Sciatic nerve (tissue), 2 donors: ENCODE measurements at regions not wholly inside any gene's neighbourhood (a gene's known extent, or its start where the extent isn't known, plus 50 kb on each side); places are given as distances from the start of the nearest gene placed in this dataset.

ENCODE experiments used
- ATAC-seq: fragments of 200-7000 bp; cut with Tn5 transposase; one replicate; pipeline ENCODE4 v1.9.1; 2020; ENCODE audit warnings: mild to moderate bottlenecking, moderate library complexity
- DNase-seq: peaks from one replicate; pipeline ENCODE4 v3.0.0-alpha.2; 2020; ENCODE audit warnings: low spot score
- intact Hi-C: fragments of 100-400 bp; cut with DNase I; formaldehyde crosslinking; loops from one replicate; pipeline ENCODE4 v1.14.2; 2022
- donor health status: DM: no; HTN: no; CAD: no.
- donor health status: DM: no; HTN: no; CAD: no.

DNA sequence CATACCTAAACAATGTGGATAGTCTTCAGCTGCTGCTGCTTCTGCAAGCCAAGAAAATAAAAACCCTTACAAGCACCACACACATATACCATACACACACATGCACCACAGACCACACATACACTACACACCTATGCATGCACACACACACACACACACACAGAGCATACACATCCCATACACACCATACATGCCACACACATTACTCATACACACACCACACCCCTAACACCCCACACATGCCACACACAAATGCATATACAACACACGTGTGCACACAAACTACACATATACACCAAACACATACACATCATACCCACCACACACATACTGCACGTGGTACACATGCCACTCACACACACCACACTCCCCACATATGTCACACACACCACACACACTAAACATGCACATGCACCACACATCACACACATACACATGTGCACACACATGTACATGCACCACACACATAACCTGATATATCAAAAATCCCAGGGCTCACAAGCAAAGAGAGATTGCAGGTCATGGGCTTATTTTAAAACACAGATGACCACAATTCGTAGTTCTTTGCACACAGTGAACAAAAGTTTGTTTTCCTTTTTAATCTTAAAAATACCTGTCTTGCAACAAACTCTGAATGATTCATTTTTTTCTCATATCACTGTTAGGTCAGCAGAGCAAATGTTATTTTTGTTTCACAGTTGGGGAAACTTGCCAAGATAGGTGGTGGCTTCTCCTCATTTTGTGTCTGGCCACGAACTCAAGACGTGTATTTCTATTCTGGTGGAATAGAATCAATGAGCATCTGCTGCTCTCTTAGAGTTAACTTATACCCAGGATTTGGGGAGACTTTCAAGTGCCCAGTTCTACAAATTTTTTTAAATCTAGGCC is 456.6 kb downstream of the FGF9 start:
- no peak for DNase-seq
- intact Hi-C loops: no loop called here
- no peak for ATAC-seq

DNA sequence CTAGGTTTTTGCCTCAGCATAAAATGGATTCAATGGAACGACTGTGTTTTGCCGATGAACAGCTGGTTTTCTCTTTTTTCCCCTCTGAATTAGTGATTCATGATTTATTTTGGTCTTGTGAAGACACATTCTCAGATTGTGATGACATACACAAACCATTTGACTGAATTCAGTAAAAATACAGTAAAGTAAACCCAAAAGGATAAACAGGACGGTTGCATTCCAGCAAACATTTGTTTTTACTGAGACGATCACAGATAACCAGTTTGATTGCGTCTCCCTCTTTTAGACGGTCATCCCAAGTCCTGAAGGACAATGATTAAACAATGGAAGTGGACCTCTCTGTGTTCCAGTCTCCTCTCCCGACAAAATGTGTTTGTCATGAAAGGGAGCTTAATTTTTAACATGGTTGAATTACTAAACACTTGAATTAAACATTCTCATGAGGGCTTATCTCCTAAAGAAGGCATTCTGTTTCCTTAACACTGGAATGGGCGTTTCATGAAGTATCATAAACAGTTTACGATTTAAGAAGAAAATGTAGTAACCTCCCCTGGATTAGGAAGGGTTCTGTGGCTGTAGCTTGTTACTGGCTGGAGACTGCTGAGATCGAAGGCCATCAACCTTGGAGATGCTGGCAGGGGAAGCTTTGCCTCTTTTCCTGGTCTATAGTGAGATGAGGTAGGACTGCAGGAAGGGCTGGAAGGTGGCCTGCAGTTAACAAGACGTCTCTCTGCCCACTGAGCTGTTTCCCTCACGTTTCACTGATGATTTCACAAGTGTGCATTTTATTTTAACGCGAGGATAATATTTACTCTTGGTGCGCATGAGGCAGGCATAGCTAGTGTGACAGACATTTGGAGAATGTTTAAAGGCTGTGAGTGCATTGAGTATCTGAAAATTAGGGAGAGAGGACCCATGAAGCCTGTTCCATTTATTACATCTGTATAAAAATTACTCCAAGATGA is 457.9 kb downstream of the FGF9 start:
- intact Hi-C loops: no loop called here
- DNase-seq: no peak
- ATAC-seq: no peak

DNA sequence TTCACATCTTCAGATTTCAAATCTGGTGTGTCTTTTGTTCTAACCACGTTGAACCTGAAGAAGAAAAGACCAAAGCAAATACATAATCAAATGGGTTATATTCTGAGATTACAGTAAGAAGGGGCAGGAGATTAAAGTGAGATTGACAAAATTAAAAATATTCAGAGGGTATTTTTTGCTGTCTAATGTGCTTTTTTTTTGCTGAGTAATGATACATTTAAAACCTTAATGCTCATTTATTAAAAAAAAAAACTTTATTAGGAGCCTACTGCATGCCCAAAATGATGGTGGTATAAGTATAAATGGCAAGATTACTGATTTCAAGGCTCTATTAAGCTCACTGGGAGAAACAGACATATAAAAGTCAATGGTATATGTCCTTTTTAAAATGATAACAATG is 459.4 kb downstream of the FGF9 start:
- ATAC-seq (no peak), DNase-seq (no peak)
- intact Hi-C loops: no loop called here

DNA sequence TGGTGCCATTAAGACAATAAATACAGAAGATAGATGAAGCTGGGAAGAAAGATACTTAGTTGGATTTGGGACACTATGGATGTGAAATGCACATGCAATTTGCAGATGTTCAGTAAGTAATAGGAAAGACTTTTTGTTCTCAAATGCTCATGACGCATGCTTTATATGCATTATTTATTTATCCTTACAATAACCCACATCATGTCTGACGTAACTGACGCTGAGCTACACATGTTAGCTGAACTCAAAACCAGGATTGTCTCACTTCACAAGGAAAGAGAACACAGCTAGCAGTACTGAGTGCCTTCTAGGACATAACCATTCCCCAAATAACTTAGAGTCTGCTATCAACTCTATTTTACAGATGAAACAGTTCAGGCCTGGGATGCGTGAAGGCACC is 463.4 kb downstream of the FGF9 start:
- DNase-seq (no peak), ATAC-seq (no peak)
- intact Hi-C loops: no loop called here

DNA sequence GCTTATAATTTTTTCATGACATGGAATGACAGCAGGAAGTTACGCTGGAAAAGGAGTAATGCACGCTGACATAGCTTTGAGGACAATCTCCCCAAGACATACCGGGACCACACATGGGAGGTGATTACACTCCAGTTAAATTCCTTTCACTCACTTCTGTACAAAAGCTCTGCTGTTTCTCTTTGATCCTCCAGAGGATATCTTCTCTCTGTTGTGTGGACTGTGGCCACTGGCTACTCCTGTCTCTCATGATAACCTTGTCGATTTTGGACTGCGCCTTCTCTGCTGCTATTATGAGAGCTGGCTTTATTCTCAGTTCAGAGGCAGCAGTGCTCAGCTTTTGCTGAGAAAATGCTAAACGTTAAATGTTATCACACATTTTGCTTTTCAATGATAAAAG is 464.6 kb downstream of the FGF9 start:
- ATAC-seq: no peak
- DNase-seq: no peak
- intact Hi-C loops: no loop called here

DNA sequence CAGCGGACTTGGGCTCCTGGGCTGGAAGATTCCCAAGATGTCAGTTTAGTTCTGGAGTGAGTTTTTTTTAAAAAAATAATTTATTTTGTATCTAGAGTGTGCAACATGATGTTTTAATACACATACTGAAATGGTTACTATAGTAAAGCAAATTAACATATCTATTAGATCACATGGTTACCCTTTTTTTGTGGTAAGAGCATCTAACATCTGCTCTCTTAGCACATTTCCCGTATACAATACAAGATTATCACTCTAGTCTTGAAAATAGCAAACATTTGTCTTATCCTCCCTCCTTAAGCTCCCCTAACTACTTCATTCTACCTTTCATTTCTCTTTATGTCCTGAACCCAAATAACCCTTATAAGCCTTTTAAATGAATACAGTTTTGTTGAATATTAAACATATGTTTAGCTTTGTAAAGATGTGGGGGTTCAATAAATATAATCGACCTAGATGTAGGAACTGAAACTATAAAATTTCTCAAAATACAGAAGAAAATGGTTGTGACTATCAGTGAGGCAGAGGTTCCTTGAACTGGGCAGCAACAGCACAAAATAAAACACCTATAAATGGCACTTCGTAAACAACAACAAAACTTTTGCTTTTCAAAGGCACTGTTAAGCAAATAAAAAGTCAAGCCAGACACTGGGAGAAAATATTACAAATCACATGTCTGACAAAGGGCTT is 466.6 kb downstream of the FGF9 start:
- ATAC-seq (no peak), DNase-seq (no peak)
- intact Hi-C loops: no loop called here

DNA sequence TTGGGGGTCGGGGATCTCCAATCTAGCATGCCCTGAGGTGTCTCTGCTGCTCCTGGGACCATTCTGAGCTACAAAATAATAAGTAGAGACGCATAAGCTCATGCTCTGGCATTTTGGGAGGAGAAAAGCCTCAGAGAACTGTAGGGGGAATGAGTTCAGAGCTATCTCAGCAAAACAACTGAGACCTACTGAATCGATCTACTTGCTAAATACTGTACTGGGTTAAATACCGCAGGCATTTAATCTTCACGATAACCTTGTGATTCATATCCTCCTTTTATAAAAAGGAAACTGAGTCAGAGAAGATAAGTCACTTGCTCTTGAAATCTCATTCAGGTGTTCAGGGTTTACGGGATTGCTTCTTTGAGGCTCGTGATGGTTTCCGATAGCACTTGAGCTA is 468.1 kb downstream of the FGF9 start:
- ATAC-seq (no peak), DNase-seq (no peak)
- intact Hi-C loops: no loop called here

DNA sequence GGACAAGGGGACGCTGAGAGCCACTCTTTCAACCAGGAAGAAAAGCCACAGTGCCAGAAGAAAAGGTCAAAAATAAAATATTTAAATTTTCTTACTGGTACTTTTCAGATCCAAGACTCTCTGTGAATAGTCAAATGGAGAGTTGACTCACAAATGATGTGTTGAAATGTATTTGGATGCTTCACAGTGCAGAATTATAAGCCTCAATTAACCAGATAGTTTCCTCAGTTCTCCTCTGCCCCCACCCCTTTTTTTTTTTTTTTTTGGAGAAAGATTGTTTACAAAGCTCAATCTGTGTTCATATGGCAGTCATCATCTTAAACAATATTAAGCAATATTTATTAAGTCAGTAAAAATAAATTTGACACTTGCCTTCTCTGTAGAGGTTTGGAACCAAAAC is 470.8 kb downstream of the FGF9 start:
- peak; percentile 50 for ATAC-seq
- intact Hi-C loops: no loop called here
- DNase-seq: no peak

DNA sequence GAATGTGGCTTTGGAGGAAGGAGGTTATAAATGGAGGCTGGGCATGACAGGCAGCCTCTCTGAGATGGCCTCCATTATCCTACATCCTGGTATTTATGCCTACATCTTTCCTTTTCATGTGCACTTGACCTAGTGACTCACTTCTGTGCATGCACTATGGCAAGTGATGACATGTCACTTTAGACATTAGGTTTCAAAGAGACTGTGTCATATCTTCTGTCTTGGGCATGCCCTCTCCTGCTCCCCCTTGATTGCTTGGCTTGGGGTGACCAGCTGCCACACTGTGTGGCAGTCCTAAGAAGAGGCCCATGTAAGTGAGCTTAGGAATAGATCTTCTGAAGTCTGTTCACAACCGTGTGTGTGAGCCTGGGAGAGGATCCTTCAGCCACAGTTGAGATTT is 472.8 kb downstream of the FGF9 start:
- intact Hi-C loops: no loop called here
- no peak for DNase-seq
- no peak for ATAC-seq

DNA sequence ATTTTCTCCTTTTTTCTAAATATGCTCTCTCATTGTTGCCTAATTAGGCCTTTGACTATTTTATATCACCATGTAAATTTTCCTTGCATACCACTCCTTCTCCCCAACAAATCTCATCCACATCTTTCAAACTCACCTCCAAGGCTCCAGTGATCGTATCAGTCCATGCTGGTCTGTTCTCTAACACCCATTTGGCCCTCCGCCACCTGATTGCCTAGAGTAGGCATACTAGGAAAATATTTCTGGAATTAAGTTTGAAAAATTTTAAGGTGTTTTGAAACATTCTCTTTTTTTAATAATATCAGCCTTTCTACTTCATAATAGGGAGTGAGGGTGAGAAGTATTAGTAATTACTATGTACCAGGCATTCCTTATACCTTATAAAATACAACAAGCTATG is 473.9 kb downstream of the FGF9 start:
- no peak for ATAC-seq
- DNase-seq: no peak
- intact Hi-C loops: no loop called here

DNA sequence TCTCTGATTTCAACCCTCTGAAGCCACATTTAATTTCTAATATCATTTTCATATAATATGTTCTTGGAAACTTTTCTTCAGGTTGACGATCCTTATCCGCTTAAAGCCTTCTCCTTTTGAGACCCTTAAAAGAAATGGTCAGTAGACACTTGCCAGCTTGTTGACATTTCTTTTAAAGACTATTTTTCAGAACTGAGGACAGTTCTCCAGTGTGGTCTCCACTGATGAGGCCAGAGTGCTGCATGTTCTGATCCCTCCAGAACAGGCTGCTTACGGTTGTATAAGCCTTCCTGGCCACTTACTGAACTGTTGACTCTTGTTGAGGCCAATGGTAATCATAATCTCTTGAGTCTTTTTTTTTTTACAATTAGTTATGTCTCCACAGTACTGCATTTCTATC is 477.3 kb downstream of the FGF9 start:
- DNase-seq (no peak), ATAC-seq (no peak)
- intact Hi-C loops: no loop called here

DNA sequence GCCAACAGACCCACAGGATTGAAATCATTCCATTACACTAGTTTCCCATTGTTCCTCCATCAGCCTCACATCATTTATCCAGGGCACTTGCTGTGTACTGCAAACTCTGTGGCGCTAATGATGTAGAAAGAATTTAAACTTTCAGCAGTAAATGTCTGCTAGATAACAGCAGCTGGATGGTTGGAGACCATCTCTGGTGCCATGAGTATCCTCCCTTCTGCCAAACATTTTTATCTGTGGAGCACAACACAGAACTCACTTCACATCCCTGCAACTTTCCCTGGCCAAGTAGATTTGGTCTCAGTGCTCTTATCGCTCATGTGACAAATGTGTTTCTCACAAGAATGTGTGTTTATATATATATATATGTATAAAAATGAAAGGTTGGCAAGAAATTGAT is 481.9 kb downstream of the FGF9 start:
- intact Hi-C loops: no loop called here
- ATAC-seq (no peak), DNase-seq (no peak)

DNA sequence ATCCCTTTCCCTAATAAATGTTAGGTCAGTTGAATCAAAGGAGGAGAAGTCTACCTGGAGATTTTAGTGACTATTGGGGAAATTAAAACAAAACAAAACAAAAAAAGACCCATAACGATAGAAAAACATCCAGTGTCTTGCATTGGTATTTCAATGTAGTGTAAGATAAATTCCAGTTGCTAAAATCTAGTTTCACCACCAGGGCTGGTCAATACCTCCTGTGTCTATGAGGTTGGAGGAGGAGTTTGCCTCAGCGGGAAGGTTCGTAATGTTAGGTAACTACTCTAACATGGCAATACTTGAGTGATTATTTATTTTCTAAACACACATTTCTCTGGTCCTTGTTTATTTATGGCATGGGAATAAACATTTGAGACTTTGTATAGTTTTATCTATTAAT is 483.2 kb downstream of the FGF9 start:
- no peak for DNase-seq
- ATAC-seq: no peak
- intact Hi-C loops: no loop called here

DNA sequence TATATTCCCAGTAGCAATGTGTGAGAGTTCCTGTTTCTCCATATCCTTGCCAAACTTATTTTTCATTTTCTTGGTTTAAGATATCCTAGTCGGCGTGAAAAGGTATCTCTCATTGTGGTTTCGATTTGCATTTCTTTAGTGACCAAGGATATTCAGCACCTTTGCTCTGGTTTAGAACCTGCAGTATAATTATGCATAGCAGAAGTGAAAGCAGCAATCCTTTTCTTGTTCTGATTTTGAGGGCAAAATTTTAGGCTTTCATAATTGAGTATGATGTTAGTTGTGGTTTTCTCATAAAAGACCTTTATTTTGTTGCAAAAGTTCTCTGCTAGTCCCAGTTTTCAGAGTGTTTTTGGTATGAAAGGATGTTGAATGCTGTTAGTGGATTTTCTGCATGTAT is 491.0 kb downstream of the FGF9 start:
- DNase-seq (no peak), ATAC-seq (no peak)
- intact Hi-C loops: no loop called here

DNA sequence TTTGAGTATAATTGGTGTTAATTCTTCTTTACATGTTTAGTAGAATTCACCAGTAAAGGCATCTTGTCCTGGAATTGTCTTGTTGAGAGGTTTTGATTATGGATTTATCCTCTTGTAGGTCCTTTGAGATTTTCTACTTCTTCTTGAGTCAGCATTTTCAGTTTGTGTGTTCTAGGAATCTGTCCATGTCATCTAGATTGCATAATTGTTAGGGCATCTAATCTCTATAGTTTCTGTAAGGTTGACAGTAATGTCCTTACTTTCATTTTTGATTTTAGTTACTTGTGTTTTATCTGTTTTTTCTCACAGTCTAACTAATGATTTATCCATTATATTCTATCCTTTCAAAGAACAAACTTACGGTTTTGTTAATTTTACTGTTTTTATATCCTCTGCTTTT is 492.0 kb downstream of the FGF9 start:
- no peak for ATAC-seq
- intact Hi-C loops: no loop called here

DNA sequence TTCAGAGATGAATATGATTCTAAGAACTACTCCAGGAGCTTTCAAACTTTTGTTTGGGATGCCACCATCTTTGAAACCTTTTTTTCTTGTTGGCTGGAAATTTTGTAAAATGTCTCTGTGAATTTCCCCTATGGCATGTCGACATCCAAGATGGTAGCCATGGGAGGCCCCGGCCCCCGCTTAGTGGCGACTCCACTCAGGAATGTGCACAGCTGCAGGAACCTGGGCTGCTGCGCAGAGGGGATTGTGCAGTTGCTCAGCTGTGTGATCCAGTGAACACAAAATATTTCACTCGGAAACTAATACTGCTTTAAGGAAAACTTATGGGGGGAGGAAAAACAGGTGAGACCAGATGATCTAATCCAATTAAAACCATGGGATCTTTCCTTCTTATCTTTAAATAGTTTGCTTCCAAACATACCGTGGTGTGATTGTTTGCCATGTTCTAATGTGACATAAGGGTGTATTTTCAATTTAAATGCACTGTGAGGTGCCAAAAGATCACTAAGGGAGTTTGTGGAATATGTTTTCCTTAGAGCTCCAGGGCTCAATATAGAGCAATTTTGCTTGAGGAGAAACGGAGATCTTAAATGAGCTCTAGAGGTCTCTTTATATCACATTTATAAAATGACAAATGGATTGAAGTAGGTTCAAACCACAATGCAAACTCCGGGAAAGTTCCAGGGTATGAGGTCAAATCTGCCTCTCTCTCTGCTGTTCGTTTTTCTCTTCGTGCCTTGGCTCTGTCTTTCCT is 497.7 kb downstream of the FGF9 start:
- intact Hi-C loops: no loop called here
- no peak for DNase-seq
- ATAC-seq: no peak

More for the DNA sequence above, 492.0 kb downstream of the FGF9 start:
- DNase-seq: no peak

DNA sequence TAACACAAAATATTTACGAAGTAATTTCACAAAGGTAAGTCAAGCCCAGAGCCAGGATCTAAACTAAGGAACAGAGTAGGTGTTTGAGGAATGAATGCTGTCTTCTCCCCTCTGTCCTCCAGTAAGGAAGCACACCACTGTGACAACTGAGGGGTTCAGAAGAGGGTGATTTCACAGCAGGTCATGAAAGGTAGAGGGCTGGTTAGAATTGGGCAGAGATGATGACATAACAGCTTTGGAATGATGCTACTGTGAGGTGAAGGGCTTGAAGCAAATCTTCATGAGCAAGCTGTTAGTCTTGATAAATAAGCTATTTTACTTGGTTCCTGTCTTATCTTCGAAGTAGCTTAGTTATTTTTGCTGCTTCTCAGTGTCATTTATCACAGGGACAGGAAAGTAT is 498.6 kb downstream of the FGF9 start:
- intact Hi-C loops: no loop called here
- no peak for ATAC-seq
- no peak for DNase-seq

DNA sequence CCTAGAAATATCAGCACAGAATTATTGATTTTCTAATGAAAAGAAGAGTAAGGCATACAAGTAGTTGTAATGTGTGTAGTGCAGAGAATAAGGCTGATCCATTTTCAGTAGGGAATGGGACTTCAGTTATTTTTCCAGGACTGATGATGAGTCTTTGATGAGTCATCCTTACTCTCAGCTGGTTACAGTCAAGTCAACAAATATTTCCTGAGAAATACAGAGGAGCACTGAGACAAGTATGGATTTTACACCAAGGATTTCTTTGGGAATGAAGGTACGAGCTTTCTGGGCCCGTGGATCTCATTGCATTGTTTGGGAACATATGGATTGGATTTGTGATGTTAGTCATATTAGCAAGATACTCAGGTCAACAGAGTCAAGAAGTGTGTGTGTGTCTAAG is 502.7 kb downstream of the FGF9 start:
- DNase-seq: no peak
- peak; percentile 74 for ATAC-seq
- intact Hi-C loops: no loop called here

DNA sequence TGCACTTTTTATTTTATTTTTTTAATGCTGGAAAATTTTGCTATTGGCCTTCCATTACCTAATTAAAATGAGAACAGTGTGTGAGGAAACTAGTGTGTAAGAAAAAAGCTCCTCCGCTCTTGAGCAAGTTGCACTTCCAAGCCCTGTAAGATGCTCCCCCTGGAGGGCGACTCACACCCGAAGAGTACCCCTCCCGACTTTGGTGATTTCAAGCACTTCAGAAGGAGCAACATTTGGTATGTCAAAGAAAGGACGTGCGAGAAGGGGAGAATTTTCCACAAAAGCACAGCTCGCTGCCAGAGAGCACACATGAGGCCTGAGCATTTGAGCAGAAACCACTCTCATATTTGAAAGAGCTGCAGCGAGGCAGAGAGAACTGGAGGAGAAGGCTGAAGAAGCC is 504.4 kb downstream of the FGF9 start:
- ATAC-seq (peak; percentile 42), DNase-seq (no peak)

More for the DNA sequence above, 504.4 kb downstream of the FGF9 start:
- intact Hi-C loops: no loop called here
